ENCODE measurements at regions not wholly inside any gene's neighbourhood (a gene's known extent, or its start where the extent isn't known, plus 50 kb on each side); places are given as distances from the start of the nearest gene placed in this dataset.

GRCh38 chr10:64265961-64266360, 744.8 kb downstream of the REEP3 start:
- no peaks in the 10 kb centered on the region for H3K4me1 ChIP-seq (ENCODE audit: control insufficient read depth, insufficient read depth, low read length)
- no peak overlapping the region for H3K27ac ChIP-seq (ENCODE audit: extremely low read depth, low read depth, low read length)
- TF ChIP-seq ZNF394 (tag by site-specific recombination; IDR thresholded peaks at IDR 0.05; ENCODE audit: borderline replicate concordance) (no peak), ZNF354C (tag by site-specific recombination; IDR thresholded peaks at IDR 0.05; ENCODE audit: borderline replicate concordance, low read depth) (no peak), ZBTB7A (tag by site-specific recombination; IDR thresholded peaks at IDR 0.05; ENCODE audit: low read depth) (no peak), ZBTB8A (tag by site-specific recombination; IDR thresholded peaks at IDR 0.05) (no peak), ZNF266 (tag by site-specific recombination; IDR thresholded peaks at IDR 0.05; ENCODE audit: low read depth) (no peak), ZNF626 (tag by site-specific recombination; IDR thresholded peaks at IDR 0.05) (no peak), GLI4 (tag by site-specific recombination; IDR thresholded peaks at IDR 0.05) (no peak), ZNF16 (tag by site-specific recombination; IDR thresholded peaks at IDR 0.05; ENCODE audit: low read depth) (no peak), ZSCAN4 (tag by site-specific recombination; IDR thresholded peaks at IDR 0.05) (no peak), ZNF544 (tag by site-specific recombination; IDR thresholded peaks at IDR 0.05) (no peak), REPIN1 (tag by site-specific recombination; IDR thresholded peaks at IDR 0.05; ENCODE audit: low read depth) (no peak), ZBTB6 (tag by site-specific recombination; IDR thresholded peaks at IDR 0.05) (no peak), ZNF549 (tag by site-specific recombination; IDR thresholded peaks at IDR 0.05) (no peak), ZNF792 (tag by site-specific recombination; IDR thresholded peaks at IDR 0.05) (no peak), ZNF211 (tag by site-specific recombination; IDR thresholded peaks at IDR 0.05; ENCODE audit: low read depth) (no peak)
- ChIA-PET POLR2A (no interaction called here), CTCF (no interaction called here)
- no peak overlapping the region for H3K4me3 ChIP-seq (ENCODE audit: low read depth, low read length)
- H3K36me3 ChIP-seq (ENCODE audit: control insufficient read depth in 2 of 2, insufficient read depth in 1 of 2, low read length in 2 of 2) = no peaks in the 10 kb centered on the region
- H3K9me3 ChIP-seq (ENCODE audit: control insufficient read depth, insufficient read depth, low read depth, low read length) = no peaks in the 10 kb centered on the region

- ChIA-PET CTCF (interaction anchor here (1.1 kb wide), 1 partner anchor 9 kb away, joined by 3 read pairs; no protein-coding TSS in a partner anchor), POLR2A (no interaction called here)
- Histone ChIP-seq H3K9me3 (ENCODE audit: control insufficient read depth, insufficient read depth, low read depth, low read length) (no peaks in the 10 kb centered on the region), H3K4me1 (ENCODE audit: control insufficient read depth, insufficient read depth, low read length) (no peaks in the 10 kb centered on the region), H3K4me3 (ENCODE audit: low read depth, low read length) (no peak overlapping the region), H3K27ac (ENCODE audit: extremely low read depth, low read depth, low read length) (no peak overlapping the region), H3K36me3 (ENCODE audit: control insufficient read depth in 2 of 2, insufficient read depth in 1 of 2, low read length in 2 of 2) (no peaks in the 10 kb centered on the region)
- TF ChIP-seq GLIS2 (tag by site-specific recombination; IDR thresholded peaks at IDR 0.05) = no peak
These were observed 750.3 kb downstream of the REEP3 start for GRCh38 chr10:64271508-64271907.

GRCh38 chr10:64271983-64272382, 750.8 kb downstream of the REEP3 start:
- Histone ChIP-seq H3K4me1 (ENCODE audit: control insufficient read depth, insufficient read depth, low read length) (no peaks in the 10 kb centered on the region), H3K9me3 (ENCODE audit: control insufficient read depth, insufficient read depth, low read depth, low read length) (no peaks in the 10 kb centered on the region), H3K27ac (ENCODE audit: extremely low read depth, low read depth, low read length) (no peak overlapping the region), H3K4me3 (ENCODE audit: low read depth, low read length) (no peak overlapping the region), H3K36me3 (ENCODE audit: control insufficient read depth in 2 of 2, insufficient read depth in 1 of 2, low read length in 2 of 2) (no peaks in the 10 kb centered on the region)
- POLR2A ChIA-PET = no interaction called here
- CTCF ChIA-PET = interaction anchor here (0.7 to 1.1 kb wide), 2 partner anchors 9 to 13 kb away, joined by 3 read pairs; no protein-coding TSS in a partner anchor
- TF ChIP-seq ZNF654 (tag by site-specific recombination; IDR thresholded peaks at IDR 0.05; ENCODE audit: low read depth) = no peak
- no peak for TF ChIP-seq ZBTB20 (tag by site-specific recombination; IDR thresholded peaks at IDR 0.05)
- no peak for TF ChIP-seq PRDM10 (tag by site-specific recombination; IDR thresholded peaks at IDR 0.05)
- TF ChIP-seq ZNF561 (tag by site-specific recombination; IDR thresholded peaks at IDR 0.05; ENCODE audit: borderline replicate concordance) = no peak
- TF ChIP-seq ZBTB6 (tag by site-specific recombination; IDR thresholded peaks at IDR 0.05) = no peak
- no peak for TF ChIP-seq ZNF37A (tag by site-specific recombination; IDR thresholded peaks at IDR 0.05)
- TF ChIP-seq HOXC10 (CRISPR knock-in tag; IDR thresholded peaks at IDR 0.05) = no peak
- TF ChIP-seq ZFHX2 (tag by site-specific recombination; conservative IDR thresholded peaks at IDR 0.05) = no peak
- no peak for TF ChIP-seq MYNN (tag by site-specific recombination; IDR thresholded peaks at IDR 0.05; ENCODE audit: borderline replicate concordance)
- no peak for TF ChIP-seq ZNF10 (tag by site-specific recombination; IDR thresholded peaks at IDR 0.05)
- no peak for TF ChIP-seq ZNF121 (tag by site-specific recombination; IDR thresholded peaks at IDR 0.05)
- no peak for TF ChIP-seq ZFP37 (tag by site-specific recombination; IDR thresholded peaks at IDR 0.05)
